ENCODE measurements at regions not wholly inside any gene's neighbourhood (a gene's known extent, or its start where the extent isn't known, plus 50 kb on each side); places are given as distances from the start of the nearest gene placed in this dataset.
"Not testable (repeated sequence)": the region's sequence is repeated elsewhere in the genome, so short reads cannot be mapped to it uniquely, and the experiment has no call there.

GRCh38 chr5:177664737-177665136, 64.8 kb downstream of the B4GALT7 start:
- H3K4me3 ChIP-seq; H3K36me3 ChIP-seq; H3K27ac ChIP-seq; DNase-seq (ENCODE audit: low read depth in 1 of 2, low spot score in 1 of 2); H3K27me3 ChIP-seq; H3K9me3 ChIP-seq (ENCODE audit: low read depth); H3K4me1 ChIP-seq (ENCODE audit: low read depth): not testable (repeated sequence)

- not testable (repeated sequence) for DNase-seq (ENCODE audit: low read depth in 1 of 2, low spot score in 1 of 2); H3K4me1 ChIP-seq (ENCODE audit: low read depth); H3K9me3 ChIP-seq (ENCODE audit: low read depth); H3K36me3 ChIP-seq; H3K27ac ChIP-seq; H3K27me3 ChIP-seq; H3K4me3 ChIP-seq
Observed at GRCh38 chr5:177665172-177665571, 65.2 kb downstream of the B4GALT7 start.

GRCh38 chr5:177665960-177666359, 66.0 kb downstream of the B4GALT7 start:
- H3K4me1 ChIP-seq (ENCODE audit: low read depth); H3K27me3 ChIP-seq; H3K9me3 ChIP-seq (ENCODE audit: low read depth); DNase-seq (ENCODE audit: low read depth in 1 of 2, low spot score in 1 of 2); H3K4me3 ChIP-seq; H3K27ac ChIP-seq; H3K36me3 ChIP-seq: not testable (repeated sequence)

- H3K4me1 ChIP-seq (ENCODE audit: low read depth); DNase-seq (ENCODE audit: low read depth in 1 of 2, low spot score in 1 of 2); H3K27ac ChIP-seq; H3K9me3 ChIP-seq (ENCODE audit: low read depth); H3K4me3 ChIP-seq; H3K27me3 ChIP-seq; H3K36me3 ChIP-seq: not testable (repeated sequence)
Observed at GRCh38 chr5:177671035-177671754, 71.3 kb downstream of the B4GALT7 start.

- not testable (repeated sequence) for H3K9me3 ChIP-seq (ENCODE audit: low read depth); H3K4me1 ChIP-seq (ENCODE audit: low read depth); H3K27ac ChIP-seq; H3K36me3 ChIP-seq; H3K27me3 ChIP-seq
- peak; percentile 10 to 54 for DNase-seq (ENCODE audit: low read depth in 1 of 2, low spot score in 1 of 2)
- H3K4me3 ChIP-seq = peak overlapping the region; percentile 40
Observed at GRCh38 chr5:177671755-177672690, 72.1 kb downstream of the B4GALT7 start.

Data from cardiac muscle cell (in vitro differentiated cells and primary cell).